GM18498 (cell line): ENCODE measurements at regions not wholly inside any gene's neighbourhood (a gene's known extent, or its start where the extent isn't known, plus 50 kb on each side); places are given as distances from the start of the nearest gene placed in this dataset.
"Not testable (repeated sequence)": the region's sequence is repeated elsewhere in the genome, so short reads cannot be mapped to it uniquely, and the experiment has no call there.

Source experiments
- ATAC-seq: cut with Tn5 transposase; IDR thresholded peaks from one replicate; pipeline ENCODE4 v1.9.1; 2021; ENCODE audit warnings: mild to moderate bottlenecking, moderate library complexity; ENCODE audit not compliant: unreplicated experiment

DNA sequence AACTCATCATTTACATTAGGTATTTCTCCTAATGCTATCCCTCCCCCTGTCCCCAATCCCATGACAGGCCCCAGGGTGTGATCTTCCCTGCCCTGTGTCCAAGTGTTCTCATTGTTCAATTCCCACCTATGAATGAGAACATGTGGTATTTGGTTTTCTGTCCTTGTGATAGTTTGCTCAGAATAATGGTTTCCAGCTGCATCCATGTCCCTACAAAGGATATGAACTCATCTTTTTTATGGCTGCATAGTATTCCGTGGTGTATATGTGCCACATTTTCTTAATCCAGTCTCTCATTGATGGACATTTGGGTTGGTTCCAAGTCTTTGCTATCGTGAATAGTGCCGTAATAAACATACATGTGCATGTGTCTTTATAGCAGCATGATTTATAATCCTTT lies 113.0 kb upstream of the CHD6 start:
- not testable (repeated sequence) for ATAC-seq

DNA sequence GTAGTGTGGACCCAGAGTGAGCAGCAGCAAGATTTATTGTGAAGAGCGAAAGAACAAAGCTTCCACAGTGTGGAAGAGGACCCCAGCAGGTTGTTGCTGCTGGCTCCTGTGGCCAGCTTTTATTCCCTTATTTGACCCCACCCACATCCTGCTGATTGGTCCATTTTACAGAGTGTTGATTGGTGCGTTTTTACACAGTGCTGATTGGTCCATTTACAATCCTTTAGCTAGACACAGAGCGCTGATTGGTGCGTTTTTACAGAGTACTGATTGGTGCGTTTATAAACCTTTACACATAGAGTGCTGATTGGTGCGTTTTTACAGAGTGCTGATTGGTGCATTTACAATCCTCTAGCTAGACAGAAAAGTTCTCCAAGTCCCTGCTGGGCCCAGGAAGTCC lies 109.5 kb upstream of the CHD6 start:
- not testable (repeated sequence) for ATAC-seq

DNA sequence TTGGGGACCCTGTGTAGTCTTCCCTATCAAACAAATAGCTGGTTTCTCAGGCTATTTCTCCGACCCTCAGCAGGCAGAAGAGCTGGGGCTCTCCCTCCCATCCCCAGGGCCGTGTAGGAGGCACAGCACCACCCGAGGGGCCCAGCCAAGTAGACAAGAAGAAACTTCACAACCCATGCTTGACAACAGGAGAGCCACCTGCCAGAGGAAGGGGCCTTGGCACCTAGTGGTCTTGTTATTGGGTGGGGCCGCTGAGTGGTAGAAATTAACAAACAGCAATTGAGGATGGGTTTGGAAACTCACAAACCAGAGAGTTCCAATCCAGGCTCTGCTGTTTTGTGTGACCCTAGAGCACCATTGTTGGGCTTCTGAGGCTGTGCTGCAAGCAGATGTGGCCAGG lies 108.5 kb upstream of the CHD6 start:
- no peak for ATAC-seq

DNA sequence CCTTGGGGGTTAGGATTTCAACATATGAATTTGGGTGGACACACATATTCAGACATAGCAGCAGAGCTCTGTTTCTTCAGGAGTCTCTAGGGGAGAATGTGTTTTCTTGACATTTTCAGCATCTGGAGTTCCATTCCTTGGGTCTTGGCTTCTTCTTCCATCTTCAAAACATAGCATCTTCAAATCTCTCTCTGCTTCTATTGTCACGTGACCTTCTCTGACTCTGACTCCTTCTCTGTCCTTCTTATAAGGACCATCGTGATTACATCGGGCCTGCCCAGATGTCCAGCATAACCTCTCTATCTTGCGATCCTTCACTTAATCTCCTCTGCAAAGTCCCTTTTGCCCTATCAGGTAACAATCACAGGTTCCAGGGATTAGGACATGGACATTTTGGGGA lies 101.0 kb upstream of the CHD6 start:
- no peak for ATAC-seq

DNA sequence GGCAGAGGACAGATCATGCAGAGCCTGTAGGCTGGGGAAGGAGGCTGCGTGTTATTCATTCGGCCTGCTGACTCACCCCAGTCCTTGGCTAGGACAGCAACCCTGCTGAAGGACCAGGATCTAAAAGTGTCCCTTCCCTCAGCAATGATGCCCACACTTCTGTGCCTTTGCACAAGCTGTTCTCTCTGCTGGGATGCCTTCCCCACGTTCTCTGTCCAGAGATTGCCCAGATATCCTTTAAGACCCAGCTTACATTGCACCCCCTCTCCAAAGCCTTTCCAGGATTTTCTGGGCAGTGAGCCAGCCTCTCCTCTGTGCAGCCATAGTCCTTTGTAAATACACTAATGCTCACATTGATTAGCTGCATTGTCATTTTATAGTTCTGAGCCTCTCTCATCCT lies 99.3 kb upstream of the CHD6 start:
- no peak for ATAC-seq

DNA sequence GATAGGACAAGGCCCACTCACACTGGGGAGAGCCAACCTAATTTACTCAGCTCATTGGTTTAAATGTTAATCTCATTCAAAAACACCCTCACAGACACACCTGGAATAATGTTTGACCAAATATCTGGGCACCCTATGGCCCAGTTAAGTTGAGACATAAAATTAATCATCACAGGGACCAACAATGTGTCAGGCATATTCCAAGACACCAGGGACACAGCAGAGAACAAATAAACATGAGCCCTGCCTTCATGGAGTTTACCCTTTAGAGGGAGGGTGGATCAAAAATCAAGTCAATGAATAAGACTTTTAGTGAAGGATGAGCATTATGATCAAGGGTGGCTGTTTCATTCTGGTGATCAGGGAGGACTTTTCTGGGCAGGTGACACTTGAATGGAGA lies 98.7 kb upstream of the CHD6 start:
- no peak for ATAC-seq

DNA sequence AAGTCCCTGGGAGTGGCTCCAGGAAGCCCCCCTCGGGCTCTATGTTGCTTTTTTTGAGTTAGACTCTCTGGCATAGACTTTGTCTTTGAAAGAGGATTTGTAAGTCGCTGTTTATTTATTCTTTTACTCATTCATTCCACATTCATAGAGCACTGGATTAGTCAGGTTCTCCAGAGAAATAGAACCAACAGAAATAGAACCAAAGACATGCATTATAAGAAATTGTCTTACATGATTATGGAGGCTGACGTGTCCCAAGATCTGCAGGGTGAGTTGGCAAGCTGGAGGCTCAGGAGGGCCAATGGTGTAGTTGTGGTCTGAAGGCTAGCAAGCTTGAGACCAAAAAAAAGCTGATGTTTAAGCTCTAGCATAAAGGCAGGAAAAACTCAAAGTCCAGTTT lies 98.3 kb upstream of the CHD6 start:
- ATAC-seq: no peak

DNA sequence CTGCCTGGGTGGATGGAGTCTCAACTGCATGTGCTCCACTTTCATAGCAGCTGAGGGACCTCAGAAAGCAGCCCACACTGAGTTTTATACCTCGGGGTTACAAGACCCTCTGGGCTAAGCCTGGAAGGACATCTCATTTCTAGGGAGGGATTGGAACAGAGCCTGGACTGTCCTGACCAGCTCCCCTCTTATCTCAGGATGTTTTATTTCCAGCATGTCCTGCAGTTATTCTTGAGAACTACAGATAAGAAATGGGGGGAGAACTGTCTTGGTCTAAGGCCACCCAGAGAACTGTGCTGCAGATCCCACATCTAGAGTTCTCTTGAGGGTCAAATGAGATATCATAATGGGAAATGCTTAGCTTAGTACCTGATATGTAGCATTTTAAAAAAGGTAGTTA lies 97.3 kb upstream of the CHD6 start:
- ATAC-seq: no peak

DNA sequence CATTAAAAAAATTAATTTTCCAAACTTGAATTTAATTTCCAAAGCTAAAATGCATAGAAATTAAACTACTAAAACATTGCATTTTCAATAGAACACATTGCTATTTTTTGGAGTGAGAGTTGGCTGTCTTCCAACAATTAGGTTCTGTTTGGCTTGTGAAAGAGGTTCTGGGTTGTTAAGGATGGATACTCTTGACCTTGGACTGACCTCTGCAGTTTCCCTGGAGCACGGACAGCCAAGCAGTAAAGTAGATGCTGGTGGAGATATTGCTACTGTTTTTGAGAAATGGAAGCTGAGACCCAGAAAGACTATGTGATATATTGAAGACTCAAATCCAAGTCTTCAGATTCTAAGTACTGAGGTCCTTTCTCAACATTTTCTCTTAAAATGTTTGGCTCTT lies 95.9 kb upstream of the CHD6 start:
- ATAC-seq: no peak

DNA sequence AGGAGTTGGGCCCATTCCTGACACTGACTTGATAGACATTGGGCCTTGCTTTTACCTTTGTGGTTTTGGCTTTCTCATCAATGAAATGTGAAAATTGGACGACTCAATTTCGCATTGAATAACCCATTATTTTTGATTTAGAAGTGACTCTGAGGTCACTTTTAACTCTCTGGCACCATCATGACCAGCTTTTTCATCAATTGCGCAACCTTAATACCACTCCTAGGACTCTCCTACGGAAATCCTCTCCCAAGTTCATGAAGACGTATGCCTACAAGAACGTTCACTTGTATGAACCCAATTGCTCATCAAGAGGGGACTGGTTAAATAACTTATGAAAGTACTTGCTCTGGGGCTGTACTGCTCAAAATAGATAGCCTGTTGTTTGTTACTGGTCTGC lies 86.7 kb upstream of the CHD6 start:
- ATAC-seq: no peak

DNA sequence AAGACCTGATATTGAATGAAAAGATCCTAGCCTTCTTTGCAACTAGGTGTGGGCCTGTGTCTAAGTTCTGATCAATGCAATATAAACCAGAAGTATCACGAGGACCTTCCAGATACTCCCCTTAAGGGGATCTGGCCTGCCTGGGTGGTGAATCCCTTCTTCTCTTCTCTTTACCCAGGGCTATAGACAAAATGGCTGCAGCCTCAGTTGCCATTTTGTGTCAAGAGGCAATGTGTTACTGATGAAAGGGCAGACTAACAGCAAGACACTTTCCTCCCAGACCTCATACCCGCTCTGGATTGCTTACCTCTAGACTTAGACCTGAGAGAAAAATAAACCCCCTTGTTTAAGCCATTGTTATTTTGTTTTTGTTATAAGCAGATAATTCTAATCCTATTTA lies 84.5 kb upstream of the CHD6 start:
- no peak for ATAC-seq

DNA sequence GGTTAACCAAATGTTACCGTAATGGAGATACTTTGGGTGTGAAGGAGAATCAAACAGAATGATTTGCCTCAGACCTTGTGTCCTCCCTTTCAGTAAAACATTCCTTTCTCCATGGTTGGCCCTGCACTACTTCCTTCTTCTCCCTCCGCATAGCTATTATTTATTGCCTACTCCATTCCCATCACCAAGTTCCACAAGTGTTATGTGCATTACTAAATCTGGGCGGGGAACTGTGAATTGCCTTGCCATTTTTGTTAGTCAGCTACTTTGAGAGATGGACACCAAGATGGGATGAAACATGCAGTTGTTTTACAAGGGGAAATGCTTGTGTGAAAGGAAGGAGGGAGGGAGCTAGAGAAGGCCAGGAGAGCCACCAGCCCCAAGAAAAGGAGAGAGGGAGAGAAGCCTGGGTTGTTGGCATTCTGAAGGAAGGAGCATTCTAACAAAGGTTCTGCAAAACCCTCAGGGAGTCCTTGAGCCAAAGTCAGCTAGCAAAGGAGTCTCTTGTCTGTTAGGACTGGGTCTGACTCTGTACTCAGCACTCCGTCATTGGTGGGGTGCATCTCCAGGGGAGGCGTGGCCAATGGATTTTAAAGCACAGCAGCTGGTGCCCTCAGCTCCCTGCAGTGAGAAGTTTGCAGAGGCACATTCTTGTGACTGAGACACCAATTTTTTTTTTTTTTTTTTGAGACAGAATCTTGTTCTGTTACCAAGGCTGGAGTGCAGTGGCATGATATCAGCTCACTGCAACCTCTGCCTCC lies 83.6 kb upstream of the CHD6 start:
- no peak for ATAC-seq

DNA sequence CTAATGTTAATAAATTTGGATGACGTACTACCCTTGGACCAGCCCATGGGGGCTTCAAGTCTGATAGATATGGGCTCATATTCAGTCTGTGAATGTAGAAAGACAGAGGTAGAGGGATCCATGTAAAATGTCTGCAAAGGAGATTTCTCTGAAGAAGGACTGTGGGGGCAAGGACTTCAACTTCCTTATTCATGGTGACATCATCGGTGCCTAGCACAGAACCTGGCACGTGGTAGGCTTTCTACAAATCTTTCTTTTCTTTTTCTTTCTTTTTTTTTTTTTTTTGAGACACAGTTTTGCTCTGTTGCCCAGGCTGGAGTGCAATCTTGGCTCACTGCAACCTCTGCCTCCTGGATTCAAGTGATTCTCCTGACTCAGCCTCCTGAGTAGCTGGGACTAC lies 81.5 kb upstream of the CHD6 start:
- ATAC-seq: not testable (repeated sequence)

DNA sequence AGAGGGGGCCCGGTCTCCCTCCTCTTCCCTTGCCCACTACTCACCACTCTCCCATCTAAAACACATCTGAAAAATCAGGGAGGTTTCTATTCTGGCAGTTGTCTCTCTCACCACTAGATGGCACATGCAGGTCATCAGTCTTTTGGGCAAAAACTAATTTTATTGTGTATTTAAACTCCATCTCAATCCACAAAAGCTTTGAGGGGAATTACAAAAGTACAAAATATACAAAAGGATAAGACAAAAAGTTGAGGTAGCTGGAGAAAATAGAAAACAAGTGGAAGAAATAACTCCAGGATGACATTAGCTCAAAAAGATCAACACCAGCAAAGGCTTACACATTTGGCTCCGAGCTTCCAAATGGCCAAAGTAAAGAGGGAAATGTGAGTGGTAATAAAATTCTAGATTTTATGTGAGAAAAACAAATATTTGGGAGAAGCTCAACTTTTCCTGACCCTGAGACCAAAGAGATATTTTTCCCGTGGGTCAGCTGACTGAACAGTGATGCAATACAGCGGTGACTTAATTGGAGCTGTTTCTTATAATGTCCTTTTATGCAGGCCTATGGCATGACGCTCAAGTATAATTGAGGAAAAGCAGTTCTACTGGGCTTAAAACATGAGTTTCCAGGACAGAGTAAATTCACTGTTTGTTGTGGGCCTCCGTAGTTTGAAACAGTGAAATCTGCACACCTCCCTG lies 79.8 kb upstream of the CHD6 start:
- ATAC-seq: no peak

DNA sequence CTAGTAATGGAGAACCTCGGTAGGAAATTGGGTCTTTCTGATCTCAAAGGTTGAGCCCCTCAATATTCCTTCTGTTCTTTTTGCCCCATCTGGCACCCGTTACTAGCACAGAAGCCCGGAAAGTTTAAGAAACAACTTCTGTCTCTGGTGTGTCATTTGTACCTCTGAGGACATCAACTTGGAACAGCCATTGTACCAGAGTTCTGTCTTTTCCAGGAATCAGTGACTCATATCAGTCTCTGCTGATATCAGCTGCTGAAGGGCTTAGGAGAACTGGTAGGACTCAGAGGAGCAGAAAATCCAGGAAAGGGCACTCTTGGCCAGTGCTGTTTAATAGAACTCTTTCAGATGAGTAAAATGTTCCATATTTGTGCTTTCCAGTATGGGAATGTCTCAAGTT lies 78.3 kb upstream of the CHD6 start:
- ATAC-seq: no peak

DNA sequence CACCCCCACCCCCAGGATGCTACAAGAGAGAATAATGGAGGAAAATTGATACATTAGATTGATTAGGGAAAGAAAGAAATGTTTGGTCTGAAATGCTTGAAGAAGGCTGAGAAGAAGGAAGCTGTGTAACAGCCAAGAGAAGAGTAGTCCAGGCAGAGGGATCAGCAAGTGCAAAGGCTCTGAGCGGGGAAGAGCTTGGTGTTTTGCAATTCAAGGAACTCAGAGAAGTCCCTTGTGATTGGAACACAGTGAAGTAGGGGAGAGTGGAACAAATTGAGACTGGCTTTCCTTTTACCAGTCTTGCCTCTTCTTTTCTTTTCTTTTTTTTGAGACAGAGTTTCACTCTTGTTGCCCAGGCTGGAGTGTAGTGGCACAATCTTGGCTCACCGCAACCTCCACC lies 76.6 kb upstream of the CHD6 start:
- ATAC-seq: no peak

DNA sequence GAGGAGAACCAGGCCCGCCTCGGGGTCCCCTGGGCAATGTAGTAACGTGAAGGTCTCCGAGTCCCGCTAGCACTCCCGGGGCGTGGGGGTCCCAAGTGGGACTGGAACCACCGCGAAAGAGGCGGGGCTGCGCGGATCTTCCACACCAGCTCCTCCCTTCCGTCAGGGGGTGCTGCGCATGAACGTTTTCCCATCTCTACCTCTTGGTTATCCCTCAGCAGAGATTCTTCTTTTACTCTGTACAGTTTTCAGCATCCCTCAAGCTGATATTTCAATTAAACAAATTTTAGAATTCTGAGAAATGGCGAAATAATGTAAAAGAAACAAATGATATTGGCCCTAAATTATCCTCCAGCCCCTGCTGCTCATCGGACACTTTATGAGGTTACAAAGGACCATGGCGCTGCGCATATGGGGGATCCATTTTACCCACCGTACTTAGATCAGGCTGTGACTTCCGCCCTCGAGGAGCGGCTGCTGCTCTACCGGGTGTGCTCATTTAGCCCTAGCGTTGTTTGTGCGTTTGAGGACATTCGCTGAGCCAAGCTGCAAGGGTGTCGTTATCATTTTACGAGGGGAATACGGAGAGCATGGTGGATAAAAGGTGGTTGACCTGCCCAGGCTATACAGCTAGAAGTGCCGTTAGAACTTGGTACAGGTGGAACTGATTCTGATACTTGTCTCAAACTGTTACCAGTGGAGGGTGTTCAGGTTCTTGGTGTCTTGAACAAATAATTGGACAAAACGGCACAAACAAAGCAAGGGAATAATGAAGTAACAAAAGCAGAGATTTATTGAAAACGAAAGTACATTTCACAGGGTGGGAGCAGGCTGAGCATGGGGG lies 75.2 kb upstream of the CHD6 start:
- ATAC-seq: peak; percentile 86

DNA sequence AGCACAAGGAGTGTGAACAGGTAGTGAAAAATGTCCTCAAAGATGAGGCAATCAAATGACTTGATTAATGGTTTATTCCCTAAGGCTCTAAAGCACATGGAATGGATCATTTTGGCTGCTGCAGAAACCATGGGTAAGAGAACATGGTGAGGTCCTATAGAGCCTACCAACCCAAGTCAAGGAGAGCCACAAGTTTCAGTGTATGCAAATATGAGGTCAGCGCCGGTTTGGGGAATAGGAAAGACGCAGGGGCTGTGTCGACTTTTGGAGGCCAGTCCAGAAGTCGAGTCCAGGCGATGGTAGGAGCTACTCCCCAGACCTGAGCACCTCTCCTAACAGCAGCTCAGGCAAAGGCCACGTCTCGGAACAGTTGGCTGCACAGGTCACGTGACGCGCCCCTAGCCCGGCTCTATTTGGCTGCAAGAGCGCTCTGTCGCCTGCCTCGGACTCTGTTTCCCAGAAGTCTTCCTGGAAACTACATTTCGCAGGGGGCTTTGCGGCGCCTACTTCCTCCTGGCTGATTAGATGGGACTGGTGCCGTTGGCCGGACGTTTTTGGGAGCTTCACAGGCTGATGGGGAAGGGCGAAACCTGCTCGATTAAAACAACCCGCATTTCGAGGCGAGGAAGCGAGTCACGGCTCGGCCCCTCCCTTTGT lies 74.4 kb upstream of the CHD6 start:
- peak; percentile 53 for ATAC-seq

DNA sequence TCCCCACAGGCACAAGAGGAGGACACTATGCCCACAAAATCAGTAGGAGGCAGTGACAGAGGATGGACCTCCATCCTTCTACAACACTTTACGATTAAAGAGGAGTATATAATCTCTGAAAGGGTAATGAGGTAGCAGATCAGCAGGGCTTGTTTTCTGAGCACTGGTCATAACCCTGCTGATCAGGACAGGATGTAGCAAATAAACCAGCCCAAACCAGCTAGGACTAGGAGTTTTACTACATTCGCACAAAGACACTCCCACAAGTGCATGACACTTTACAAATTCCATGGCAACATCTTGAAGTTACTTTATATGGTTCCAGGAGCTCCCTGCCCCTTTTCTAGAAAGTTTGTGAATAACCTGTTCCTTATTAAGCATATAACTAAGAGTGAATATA lies 73.3 kb upstream of the CHD6 start:
- no peak for ATAC-seq

DNA sequence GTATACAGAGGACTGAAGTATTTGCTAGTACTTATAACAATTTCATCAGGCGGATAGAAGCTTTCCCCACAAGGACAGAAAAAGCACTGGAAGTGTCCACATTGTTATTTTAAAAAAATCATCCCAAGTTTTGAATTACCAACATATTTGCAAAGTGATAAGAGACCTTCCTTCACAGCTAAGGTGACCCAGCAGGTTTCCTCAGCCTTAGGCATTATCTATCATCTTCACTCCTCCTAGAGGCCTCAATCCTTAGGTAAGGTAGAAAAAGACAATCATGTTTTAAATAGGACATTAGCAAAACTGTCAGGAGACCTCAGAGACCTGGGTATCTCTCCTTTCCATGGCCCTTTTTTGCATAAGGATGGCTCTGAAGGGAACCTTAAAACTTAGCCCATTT lies 72.5 kb upstream of the CHD6 start:
- ATAC-seq: no peak

DNA sequence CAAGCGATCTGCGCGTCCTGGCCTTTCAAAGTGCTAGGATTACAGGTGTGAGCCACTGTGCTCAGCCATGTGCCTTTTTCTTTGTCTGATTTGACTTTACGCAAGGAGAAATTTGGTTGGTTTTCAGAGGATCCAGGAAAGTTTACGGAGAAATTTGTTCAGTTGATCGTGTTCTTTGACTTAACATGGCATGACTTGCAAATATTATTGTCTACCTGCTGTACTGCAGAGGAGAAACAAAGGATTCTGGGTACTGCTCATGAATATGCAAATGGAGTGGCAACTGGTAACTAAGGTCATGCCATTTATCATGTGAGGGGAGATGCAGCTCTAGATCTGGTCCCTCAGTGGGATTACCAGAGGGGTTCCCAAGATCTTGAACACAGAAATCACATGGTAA lies 68.8 kb upstream of the CHD6 start:
- no peak for ATAC-seq
